ENCODE measurements at regions not wholly inside any gene's neighbourhood (a gene's known extent, or its start where the extent isn't known, plus 50 kb on each side); places are given as distances from the start of the nearest gene placed in this dataset.
"Not testable (repeated sequence)": the region's sequence is repeated elsewhere in the genome, so short reads cannot be mapped to it uniquely, and the experiment has no call there.

- TF ChIP-seq CTCF, POLR2A (IDR thresholded peaks at IDR 0.05): not testable (repeated sequence)
Observed at GRCh38 chr5:142519913-142520312, 166.0 kb downstream of the FGF1 start.

Measured in heart left ventricle (tissue), 13 donors.